SK-N-SH (cell line): ENCODE measurements at regions not wholly inside any gene's neighbourhood (a gene's known extent, or its start where the extent isn't known, plus 50 kb on each side); places are given as distances from the start of the nearest gene placed in this dataset.

ENCODE experiments used
- RXRA ChIP-seq: IDR thresholded peaks from 2 replicates; pipeline ENCODE4 v1.4.0; 2012; ENCODE audit warnings: low read depth, mild to moderate bottlenecking, borderline replicate concordance
- TF ChIP-seq, protein P1 (sequence below): fragments of 200-600 bp; sonication (generic); IDR thresholded peaks from 2 replicates; pipeline ENCODE4 v1.6.1; 2017; ENCODE audit warnings: antibody characterized with exemption, mild to moderate bottlenecking, moderate library complexity

DNA sequence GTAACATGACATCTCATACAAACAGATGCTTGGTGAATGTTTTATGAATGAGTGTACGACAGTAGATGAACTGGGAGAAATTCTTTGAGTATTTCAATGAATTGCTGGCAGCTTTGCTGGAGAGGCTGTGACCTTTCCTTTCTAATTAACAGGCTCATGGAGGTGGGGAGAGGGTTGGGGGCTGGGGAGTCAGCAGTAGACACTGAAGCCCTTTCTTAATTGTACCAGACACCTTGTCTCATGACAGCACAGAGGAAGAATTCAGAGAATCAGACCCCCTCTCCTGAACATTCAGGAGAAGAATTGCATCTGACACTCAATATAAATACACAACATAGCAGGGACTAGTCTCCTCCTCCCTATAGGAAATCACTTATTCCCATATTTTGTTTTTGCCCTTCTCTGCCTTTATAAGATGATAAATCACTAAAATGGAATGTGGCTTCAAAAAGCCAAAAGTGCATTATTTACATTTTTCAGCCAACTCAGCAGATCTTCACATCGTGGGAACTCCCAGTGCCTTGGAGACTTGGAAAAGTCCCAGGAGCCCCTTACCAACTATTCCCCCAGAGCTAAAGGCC lies 66.2 kb upstream of the TPM1 start:
- peak; percentile 81 for TF ChIP-seq RXRA
- TF ChIP-seq, protein P1, sequence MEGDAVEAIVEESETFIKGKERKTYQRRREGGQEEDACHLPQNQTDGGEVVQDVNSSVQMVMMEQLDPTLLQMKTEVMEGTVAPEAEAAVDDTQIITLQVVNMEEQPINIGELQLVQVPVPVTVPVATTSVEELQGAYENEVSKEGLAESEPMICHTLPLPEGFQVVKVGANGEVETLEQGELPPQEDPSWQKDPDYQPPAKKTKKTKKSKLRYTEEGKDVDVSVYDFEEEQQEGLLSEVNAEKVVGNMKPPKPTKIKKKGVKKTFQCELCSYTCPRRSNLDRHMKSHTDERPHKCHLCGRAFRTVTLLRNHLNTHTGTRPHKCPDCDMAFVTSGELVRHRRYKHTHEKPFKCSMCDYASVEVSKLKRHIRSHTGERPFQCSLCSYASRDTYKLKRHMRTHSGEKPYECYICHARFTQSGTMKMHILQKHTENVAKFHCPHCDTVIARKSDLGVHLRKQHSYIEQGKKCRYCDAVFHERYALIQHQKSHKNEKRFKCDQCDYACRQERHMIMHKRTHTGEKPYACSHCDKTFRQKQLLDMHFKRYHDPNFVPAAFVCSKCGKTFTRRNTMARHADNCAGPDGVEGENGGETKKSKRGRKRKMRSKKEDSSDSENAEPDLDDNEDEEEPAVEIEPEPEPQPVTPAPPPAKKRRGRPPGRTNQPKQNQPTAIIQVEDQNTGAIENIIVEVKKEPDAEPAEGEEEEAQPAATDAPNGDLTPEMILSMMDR = no peak
